ENCODE measurements at regions not wholly inside any gene's neighbourhood (a gene's known extent, or its start where the extent isn't known, plus 50 kb on each side); places are given as distances from the start of the nearest gene placed in this dataset.

DNA sequence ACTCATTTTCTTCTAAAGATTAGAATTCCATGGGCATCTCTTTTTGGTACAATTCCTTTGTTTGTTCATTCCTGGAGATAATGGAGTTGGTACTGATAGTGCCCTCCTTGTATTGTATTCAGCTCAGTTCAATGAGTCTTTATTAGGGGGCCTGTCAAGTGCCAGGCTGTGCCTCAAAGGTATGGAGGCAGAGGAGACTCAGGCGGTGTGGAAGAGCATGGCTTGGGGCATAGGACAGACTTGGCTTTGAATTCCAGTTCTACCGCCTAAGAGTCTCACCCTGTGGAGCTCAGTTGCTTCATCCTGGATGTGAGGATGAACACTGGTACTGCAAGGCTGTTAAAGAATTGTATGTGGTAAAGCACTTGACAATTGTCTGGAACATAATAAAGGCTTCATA lies 196.6 kb upstream of the IL12A start:
- no peaks in the 10 kb centered on the region for H3K9me3 ChIP-seq (ENCODE audit: control insufficient read depth, insufficient read depth, low read depth, low read length)
- ChIA-PET CTCF (no interaction called here), POLR2A (no interaction called here)
- H3K36me3 ChIP-seq (ENCODE audit: control insufficient read depth in 2 of 2, insufficient read depth in 1 of 2, low read length in 2 of 2), result no peaks in the 10 kb centered on the region
- H3K4me3 ChIP-seq (ENCODE audit: low read depth, low read length), result no peak overlapping the region
- H3K27ac ChIP-seq (ENCODE audit: extremely low read depth, low read depth, low read length), result no peak overlapping the region
- TF ChIP-seq ZNF670 (tag by site-specific recombination; IDR thresholded peaks at IDR 0.05; ENCODE audit: low read depth) (no peak), ZXDB (tag by site-specific recombination; IDR thresholded peaks at IDR 0.05) (no peak), ZNF112 (tag by site-specific recombination; IDR thresholded peaks at IDR 0.05) (no peak), ZFP41 (tag by site-specific recombination; IDR thresholded peaks at IDR 0.05; ENCODE audit: borderline replicate concordance) (no peak), KLF8 (tag by site-specific recombination; IDR thresholded peaks at IDR 0.05) (no peak), PRDM1 (tag by site-specific recombination; IDR thresholded peaks at IDR 0.05) (no peak), ZNF404 (tag by site-specific recombination; IDR thresholded peaks at IDR 0.05) (no peak), ZFHX2 (tag by site-specific recombination; conservative IDR thresholded peaks at IDR 0.05) (no peak), ZNF707 (tag by site-specific recombination; IDR thresholded peaks at IDR 0.05) (no peak), ZNF423 (tag by site-specific recombination; IDR thresholded peaks at IDR 0.05) (no peak), ZNF184 (tag by site-specific recombination; IDR thresholded peaks at IDR 0.05) (no peak), ZNF776 (tag by site-specific recombination; IDR thresholded peaks at IDR 0.05; ENCODE audit: borderline replicate concordance) (no peak), ZBTB21 (tag by site-specific recombination; IDR thresholded peaks at IDR 0.05) (no peak), TRIM28 (IDR thresholded peaks at IDR 0.05; ENCODE audit: borderline replicate concordance, low read length) (no peak), ZNF660 (tag by site-specific recombination; IDR thresholded peaks at IDR 0.05) (no peak)
- TF ChIP-seq, protein P1, sequence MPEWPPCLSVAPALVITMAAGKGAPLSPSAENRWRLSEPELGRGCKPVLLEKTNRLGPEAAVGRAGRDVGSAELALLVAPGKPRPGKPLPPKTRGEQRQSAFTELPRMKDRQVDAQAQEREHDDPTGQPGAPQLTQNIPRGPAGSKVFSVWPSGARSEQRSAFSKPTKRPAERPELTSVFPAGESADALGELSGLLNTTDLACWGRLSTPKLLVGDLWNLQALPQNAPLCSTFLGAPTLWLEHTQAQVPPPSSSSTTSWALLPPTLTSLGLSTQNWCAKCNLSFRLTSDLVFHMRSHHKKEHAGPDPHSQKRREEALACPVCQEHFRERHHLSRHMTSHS (tag by site-specific recombination; IDR thresholded peaks at IDR 0.05), result no peak
- TF ChIP-seq, protein P2, sequence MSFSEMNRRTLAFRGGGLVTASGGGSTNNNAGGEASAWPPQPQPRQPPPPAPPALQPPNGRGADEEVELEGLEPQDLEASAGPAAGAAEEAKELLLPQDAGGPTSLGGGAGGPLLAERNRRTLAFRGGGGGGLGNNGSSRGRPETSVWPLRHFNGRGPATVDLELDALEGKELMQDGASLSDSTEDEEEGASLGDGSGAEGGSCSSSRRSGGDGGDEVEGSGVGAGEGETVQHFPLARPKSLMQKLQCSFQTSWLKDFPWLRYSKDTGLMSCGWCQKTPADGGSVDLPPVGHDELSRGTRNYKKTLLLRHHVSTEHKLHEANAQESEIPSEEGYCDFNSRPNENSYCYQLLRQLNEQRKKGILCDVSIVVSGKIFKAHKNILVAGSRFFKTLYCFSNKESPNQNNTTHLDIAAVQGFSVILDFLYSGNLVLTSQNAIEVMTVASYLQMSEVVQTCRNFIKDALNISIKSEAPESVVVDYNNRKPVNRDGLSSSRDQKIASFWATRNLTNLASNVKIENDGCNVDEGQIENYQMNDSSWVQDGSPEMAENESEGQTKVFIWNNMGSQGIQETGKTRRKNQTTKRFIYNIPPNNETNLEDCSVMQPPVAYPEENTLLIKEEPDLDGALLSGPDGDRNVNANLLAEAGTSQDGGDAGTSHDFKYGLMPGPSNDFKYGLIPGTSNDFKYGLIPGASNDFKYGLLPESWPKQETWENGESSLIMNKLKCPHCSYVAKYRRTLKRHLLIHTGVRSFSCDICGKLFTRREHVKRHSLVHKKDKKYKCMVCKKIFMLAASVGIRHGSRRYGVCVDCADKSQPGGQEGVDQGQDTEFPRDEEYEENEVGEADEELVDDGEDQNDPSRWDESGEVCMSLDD (tag by site-specific recombination; IDR thresholded peaks at IDR 0.05), result no peak
- TF ChIP-seq, protein P3, sequence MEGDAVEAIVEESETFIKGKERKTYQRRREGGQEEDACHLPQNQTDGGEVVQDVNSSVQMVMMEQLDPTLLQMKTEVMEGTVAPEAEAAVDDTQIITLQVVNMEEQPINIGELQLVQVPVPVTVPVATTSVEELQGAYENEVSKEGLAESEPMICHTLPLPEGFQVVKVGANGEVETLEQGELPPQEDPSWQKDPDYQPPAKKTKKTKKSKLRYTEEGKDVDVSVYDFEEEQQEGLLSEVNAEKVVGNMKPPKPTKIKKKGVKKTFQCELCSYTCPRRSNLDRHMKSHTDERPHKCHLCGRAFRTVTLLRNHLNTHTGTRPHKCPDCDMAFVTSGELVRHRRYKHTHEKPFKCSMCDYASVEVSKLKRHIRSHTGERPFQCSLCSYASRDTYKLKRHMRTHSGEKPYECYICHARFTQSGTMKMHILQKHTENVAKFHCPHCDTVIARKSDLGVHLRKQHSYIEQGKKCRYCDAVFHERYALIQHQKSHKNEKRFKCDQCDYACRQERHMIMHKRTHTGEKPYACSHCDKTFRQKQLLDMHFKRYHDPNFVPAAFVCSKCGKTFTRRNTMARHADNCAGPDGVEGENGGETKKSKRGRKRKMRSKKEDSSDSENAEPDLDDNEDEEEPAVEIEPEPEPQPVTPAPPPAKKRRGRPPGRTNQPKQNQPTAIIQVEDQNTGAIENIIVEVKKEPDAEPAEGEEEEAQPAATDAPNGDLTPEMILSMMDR (tag by site-specific recombination; IDR thresholded peaks at IDR 0.05), result no peak
- TF ChIP-seq, protein P4, sequence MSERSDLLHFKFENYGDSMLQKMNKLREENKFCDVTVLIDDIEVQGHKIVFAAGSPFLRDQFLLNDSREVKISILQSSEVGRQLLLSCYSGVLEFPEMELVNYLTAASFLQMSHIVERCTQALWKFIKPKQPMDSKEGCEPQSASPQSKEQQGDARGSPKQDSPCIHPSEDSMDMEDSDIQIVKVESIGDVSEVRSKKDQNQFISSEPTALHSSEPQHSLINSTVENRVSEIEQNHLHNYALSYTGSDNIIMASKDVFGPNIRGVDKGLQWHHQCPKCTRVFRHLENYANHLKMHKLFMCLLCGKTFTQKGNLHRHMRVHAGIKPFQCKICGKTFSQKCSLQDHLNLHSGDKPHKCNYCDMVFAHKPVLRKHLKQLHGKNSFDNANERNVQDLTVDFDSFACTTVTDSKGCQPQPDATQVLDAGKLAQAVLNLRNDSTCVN (tag by site-specific recombination; optimal IDR thresholded peaks at IDR 0.05), result no peak
- TF ChIP-seq, protein P5, sequence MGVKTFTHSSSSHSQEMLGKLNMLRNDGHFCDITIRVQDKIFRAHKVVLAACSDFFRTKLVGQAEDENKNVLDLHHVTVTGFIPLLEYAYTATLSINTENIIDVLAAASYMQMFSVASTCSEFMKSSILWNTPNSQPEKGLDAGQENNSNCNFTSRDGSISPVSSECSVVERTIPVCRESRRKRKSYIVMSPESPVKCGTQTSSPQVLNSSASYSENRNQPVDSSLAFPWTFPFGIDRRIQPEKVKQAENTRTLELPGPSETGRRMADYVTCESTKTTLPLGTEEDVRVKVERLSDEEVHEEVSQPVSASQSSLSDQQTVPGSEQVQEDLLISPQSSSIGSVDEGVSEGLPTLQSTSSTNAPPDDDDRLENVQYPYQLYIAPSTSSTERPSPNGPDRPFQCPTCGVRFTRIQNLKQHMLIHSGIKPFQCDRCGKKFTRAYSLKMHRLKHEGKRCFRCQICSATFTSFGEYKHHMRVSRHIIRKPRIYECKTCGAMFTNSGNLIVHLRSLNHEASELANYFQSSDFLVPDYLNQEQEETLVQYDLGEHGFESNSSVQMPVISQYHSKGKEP (tag by site-specific recombination; IDR thresholded peaks at IDR 0.05), result no peak
- peaks cover 22% of the 10 kb centered on the region for H3K4me1 ChIP-seq (ENCODE audit: control insufficient read depth, insufficient read depth, low read length)

Measured in HEK293 (cell line).